DMS114 treated with DMSO at 0.1 percent for 48 hours (cell line): ENCODE measurements at regions not wholly inside any gene's neighbourhood (a gene's known extent, or its start where the extent isn't known, plus 50 kb on each side); places are given as distances from the start of the nearest gene placed in this dataset.

ENCODE experiments used
- DNase-seq: peaks from one replicate; lab custom pipeline; 2025; ENCODE audit not compliant: unreplicated experiment; lab: John Stamatoyannopoulos, UW

- no peak for DNase-seq
These were observed 802.8 kb upstream of the CXADR start for GRCh38 chr21:16709866-16710550.

GRCh38 chr21:16711757-16712156 lies 801.1 kb upstream of the CXADR start:
- DNase-seq: no peak

- no peak for DNase-seq
These were observed 799.3 kb upstream of the CXADR start for GRCh38 chr21:16713331-16714117.

GRCh38 chr21:16740511-16740910 lies 772.3 kb upstream of the CXADR start:
- no peak for DNase-seq

- no peak for DNase-seq
These were observed 771.6 kb upstream of the CXADR start for GRCh38 chr21:16741141-16741665.

- no peak for DNase-seq
These were observed 770.7 kb upstream of the CXADR start for GRCh38 chr21:16742131-16742641.

GRCh38 chr21:16742741-16743140 lies 770.1 kb upstream of the CXADR start:
- DNase-seq: no peak

- no peak for DNase-seq
These were observed 769.5 kb upstream of the CXADR start for GRCh38 chr21:16743317-16743716.

GRCh38 chr21:16750926-16751325 lies 761.9 kb upstream of the CXADR start:
- DNase-seq: no peak

GRCh38 chr21:16751695-16752474 lies 761.0 kb upstream of the CXADR start:
- no peak for DNase-seq

- DNase-seq: no peak
These were observed 760.4 kb upstream of the CXADR start for GRCh38 chr21:16752475-16752857.

- no peak for DNase-seq
These were observed 757.8 kb upstream of the CXADR start for GRCh38 chr21:16755061-16755460.

- DNase-seq: no peak
These were observed 745.6 kb upstream of the CXADR start for GRCh38 chr21:16767201-16767600.

GRCh38 chr21:16768096-16768495 lies 744.7 kb upstream of the CXADR start:
- no peak for DNase-seq

GRCh38 chr21:16770266-16770665 lies 742.6 kb upstream of the CXADR start:
- no peak for DNase-seq

- no peak for DNase-seq
These were observed 739.6 kb upstream of the CXADR start for GRCh38 chr21:16773206-16773605.

- no peak for DNase-seq
These were observed 737.8 kb upstream of the CXADR start for GRCh38 chr21:16775076-16775475.

- DNase-seq: no peak
These were observed 735.7 kb upstream of the CXADR start for GRCh38 chr21:16777041-16777720.

- no peak for DNase-seq
These were observed 724.3 kb upstream of the CXADR start for GRCh38 chr21:16788584-16788983.

GRCh38 chr21:16789636-16790035 lies 723.2 kb upstream of the CXADR start:
- DNase-seq: no peak

- no peak for DNase-seq
These were observed 720.7 kb upstream of the CXADR start for GRCh38 chr21:16792101-16792500.
